ENCODE measurements at regions not wholly inside any gene's neighbourhood (a gene's known extent, or its start where the extent isn't known, plus 50 kb on each side); places are given as distances from the start of the nearest gene placed in this dataset.

DNA sequence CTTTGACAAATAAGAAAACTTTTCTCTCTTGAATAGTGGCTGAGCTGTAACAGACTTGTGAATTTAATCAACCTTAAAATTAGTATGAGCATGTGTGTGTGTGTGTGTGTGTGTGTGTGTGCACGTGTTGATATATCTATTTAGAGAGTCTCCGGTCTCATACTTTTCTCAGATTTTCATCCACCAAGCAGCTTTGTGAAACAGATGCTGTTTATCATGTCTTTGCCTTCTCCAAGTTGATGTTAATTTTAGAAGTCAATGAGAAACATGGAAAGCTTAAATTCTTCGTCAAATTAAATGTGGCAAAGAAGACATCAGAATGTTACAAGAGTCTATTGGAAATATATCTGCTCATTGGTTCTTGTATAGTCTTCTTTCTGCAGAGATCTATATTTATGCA, 839.2 kb upstream of the CELF2 start:
- ATAC-seq (no peak), DNase-seq (ENCODE audit: low spot score) (no peak)

DNA sequence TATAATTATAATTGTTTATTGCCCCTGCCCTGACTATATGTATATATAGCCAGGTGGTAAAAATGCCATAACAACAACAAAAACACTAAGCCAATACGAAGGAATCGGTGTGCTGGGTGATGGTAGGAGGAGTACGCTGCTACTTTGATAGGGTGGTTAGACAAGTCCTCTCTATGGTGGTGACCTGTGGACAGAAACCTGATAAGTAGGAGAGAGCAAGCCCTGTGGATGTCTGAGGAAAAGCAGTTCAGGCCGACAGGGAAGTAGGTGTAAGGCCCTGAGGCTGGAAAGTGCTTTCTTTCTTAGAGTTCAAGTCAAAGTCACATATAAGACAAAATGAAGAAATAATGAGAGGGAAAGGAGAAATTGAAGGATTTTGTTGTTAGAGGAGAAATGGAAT, 823.8 kb upstream of the CELF2 start:
- no peak for ATAC-seq
- no peak for DNase-seq (ENCODE audit: low spot score)

DNA sequence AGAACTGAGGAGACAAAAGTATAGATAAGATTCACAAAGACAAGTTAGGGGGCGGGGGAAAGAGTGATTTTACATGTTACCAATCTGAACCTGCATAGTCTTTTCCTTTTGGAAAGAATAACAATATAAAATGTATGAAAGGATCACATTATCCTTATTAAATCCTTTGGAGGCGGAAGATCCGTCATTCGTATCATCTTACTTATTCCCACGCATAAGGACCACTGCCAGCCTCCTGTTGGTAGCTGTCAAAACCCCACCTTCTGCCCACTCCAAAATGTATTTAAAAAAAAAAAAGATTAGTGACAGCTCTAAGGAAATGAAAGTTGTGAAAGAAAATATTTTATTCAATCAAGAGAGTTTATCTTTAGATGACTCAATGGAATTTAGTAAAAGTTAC, 821.0 kb upstream of the CELF2 start:
- DNase-seq (ENCODE audit: low spot score), result no peak
- no peak for ATAC-seq

DNA sequence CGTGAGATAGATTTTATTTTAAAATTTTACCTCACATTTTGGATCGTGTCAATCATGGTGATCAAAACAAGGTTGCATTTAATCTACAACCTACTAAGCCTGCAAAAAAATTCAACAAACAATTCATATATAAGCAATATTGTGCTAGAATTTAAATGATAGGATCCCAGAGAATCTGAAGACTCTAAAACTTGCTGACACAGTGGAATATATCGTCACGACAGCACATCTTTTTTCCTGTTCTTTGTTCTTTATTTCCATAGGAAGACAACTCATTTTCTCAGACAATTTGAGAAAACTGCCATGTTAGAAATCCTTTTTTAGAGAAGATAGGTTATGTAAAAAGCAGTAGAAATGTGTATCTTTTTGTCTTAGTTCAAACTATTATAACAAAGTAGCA, 820.2 kb upstream of the CELF2 start:
- no peak for ATAC-seq

DNA sequence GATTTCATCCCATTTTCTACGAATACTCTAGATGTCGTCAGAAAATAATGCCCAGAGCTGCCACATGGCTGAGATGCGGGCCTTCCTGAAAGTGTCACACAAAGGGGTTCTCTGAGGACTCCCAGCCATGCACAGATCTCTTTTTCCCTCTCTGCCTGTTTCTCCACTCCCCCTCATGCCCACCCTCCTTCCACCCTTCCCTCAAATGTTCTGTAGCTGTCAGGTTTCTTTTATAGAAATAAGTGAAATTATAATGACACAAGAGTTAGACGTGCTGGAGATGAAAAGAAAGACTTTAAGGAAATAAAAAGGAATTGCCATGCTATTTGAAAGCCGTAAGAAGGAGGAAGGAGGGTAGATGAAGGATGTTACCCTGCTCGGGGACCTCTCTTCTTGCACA, 819.3 kb upstream of the CELF2 start:
- no peak for DNase-seq (ENCODE audit: low spot score)
- ATAC-seq, result no peak

More for the DNA sequence above, 820.2 kb upstream of the CELF2 start:
- DNase-seq (ENCODE audit: low spot score), result no peak

DNA sequence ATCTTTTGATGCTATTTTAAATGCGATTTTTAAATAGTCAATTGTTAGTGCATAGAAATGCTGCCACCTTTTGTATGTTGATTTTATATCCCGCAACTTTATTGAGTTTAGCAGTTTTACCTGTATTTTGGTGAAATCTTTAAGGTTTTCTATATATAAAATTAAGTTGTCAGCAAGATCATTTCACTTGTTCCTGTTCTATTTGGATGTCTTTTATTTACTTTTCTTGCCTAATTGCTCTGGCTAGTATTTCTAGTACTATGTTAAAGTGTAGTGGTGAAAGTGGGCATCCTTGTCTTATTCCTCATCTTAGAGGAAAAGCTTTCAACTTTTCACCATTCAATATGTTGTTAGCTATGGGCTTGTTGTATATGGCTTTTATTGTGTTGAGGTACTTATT, 813.3 kb upstream of the CELF2 start:
- ATAC-seq, result no peak
- no peak for DNase-seq (ENCODE audit: low spot score)

DNA sequence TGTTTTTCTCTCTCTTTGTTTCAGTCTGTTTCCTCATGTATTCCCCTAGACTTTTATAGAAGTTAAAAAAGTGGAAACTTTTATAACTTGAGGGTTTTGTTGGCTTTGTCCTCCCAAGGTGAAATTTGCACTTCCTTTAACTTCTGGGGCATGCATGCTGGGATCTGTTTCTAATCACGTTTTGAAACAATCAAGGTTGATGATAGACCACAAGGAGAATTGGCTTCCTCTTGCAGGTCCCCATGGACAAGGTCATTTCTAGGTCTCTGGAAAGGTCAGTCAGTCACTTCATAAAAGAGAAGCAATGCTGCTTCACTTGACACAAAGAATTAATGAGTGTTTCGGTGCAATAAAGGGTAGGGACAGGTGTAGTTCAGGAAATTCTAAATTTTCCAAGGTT, 811.8 kb upstream of the CELF2 start:
- DNase-seq (ENCODE audit: low spot score) (no peak), ATAC-seq (no peak)

DNA sequence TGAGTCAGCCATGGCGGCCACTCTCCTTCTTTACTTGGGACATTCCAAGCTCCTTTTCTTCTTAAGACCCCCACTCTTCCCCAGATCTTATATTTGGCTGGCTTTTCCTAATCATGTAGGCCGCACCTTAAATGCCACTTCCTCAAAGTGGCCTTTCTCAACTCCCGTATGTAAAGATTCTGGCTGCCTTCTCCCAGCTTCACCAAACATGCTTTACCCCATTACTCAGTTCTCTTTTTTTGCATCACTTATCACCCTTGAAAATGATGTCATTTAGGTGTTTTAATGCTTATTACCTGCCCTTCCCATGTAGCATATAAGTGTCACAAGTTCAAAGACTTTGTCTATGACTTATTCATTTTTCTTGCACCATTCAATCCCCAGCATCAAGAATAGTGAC, 810.1 kb upstream of the CELF2 start:
- DNase-seq (ENCODE audit: low spot score) (no peak), ATAC-seq (no peak)

DNA sequence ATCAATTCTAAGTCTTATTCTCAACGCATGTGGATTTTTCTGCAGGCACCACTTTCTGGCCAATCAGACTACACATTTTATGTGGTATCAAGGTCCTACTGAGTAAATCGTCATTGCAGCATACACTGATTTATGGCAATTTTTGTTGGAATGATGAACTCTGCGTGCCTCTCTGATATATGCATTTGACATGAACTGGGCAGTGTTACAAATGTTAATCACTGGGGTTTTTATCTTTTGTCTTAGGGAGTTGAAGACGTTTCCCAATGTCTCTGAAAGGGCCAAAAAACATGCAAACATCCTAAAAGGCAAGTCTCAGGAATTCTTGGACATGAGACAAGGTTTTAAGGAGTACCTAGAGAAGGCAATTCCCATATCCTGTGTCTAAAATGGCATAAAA, 809.5 kb upstream of the CELF2 start:
- no peak for DNase-seq (ENCODE audit: low spot score)
- ATAC-seq, result no peak

DNA sequence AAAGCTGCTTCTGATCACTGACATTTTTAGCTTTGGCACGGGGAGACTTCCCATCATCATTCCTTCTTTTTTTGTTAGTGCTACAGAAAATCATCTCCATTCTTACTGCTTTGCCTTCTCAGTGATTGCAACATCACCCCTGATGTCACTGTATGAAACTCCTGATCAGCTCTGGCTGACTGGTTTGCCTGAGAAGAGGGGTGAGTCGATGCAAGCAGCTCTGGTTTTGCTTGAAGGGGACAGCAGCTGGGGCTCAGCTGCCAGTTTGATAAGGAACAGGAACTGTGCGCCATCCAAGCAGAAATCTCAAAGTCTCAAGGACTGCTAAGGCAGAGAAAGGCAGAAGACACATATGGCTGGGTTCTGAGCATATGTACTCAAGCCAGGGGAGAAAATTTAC, 808.5 kb upstream of the CELF2 start:
- ATAC-seq, result no peak
- no peak for DNase-seq (ENCODE audit: low spot score)

DNA sequence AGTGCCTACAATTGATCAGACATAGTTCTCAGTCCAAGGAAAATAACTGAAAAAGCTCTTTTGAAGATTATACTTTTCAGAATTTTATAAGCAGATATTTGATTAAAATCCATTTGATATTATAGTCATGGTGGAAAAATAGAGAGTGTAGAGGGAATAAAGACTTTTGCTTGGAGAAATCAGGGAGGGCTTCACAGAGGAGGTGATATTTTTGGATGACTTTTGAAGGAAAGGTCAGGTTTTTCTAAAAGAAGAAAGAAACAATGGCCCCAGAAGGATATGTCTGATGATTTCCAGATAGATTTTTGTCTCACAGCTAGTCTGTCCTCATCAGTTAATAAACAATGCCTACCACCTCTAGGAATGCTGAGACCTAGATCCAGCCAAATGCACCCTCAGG, 806.3 kb upstream of the CELF2 start:
- no peak for DNase-seq (ENCODE audit: low spot score)
- ATAC-seq, result no peak

DNA sequence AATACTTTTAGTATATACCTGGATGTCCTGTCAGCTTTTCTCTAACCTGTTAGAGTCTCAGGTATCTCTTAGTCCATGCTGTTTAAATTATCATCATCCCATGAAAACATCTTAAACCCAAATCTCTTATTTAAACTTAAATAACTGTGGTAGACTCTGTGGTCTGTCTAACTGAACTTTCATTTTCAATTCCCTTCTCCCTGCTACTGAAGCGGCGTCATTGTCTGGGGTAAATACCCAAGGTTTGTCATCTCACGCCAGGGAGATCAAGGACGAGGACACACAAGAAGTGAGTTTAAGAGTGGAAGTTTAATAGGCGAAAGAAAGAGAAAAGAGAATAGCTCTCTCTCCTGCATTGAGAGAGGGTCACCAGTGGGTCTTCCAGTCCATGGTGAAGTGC, 804.4 kb upstream of the CELF2 start:
- ATAC-seq (no peak), DNase-seq (ENCODE audit: low spot score) (no peak)

DNA sequence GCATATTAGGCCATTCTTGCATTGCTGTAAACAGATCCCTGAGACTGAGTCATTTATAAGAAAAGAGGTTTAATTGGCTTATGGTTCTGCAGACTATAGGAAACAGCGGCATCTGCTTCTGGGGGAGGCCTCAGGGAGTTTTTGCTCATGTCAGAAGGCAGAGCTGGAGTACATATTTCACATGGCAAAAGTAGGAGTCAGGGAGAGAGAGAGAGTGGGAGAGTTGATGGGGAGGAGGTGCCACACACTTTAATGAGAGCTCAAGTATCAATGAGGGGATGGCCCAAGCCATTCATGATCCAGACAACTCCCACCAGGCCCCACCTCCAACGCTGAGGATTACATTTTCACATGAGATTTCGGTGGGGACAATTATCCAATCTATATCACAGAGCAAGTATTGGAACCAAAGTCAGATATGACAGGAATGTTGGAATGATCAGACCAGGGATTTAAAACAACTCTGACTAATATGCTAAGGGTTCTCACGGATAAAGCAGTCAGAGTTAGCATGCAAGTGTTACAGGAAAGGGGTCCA, 795.3 kb upstream of the CELF2 start:
- ATAC-seq (no peak), DNase-seq (ENCODE audit: low spot score) (no peak)

DNA sequence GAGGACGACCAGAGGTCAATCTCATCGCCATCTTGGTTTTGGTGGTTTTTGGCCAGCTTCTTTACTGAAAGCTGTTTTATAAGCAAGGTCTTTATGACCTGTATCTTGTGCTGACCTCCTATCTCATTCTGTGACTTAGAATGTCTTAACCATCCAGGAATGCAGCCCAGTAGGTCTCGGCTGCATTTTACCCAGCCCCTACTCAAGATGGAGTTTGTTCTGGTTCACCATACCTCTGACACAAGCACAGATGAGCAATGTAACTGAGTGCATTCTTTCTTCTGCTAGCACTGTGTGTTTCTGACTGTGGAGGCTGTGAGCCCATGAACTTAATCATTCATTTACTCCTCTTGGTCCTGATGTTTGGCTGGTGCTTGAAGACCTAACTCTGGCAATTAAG, 794.5 kb upstream of the CELF2 start:
- DNase-seq (ENCODE audit: low spot score), result no peak
- ATAC-seq, result no peak

DNA sequence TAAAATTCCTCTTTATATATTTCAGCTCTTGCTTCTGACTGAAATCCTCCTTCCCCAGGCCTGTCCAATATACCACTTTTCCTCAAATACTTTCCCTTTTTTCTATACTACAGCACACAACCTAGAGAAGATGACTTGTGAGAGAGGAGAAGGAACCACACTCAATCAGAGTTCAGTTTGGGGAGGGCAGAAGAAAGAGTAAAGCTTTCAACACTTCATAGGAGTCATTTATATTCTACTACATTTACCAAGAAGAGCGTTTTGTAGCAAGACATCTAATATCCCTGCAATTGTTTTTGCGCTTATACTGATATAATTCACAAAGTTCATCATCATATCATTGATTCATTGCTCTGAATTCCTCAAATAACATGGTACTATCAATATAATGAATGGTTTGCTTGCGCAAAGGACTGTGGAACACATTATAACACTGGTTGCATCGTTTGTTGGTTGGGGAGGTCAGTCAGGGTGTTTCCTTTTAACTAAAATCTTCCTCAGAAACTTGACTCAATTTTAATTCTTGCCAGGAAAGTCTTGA, 792.5 kb upstream of the CELF2 start:
- no peak for DNase-seq (ENCODE audit: low spot score)
- no peak for ATAC-seq

DNA sequence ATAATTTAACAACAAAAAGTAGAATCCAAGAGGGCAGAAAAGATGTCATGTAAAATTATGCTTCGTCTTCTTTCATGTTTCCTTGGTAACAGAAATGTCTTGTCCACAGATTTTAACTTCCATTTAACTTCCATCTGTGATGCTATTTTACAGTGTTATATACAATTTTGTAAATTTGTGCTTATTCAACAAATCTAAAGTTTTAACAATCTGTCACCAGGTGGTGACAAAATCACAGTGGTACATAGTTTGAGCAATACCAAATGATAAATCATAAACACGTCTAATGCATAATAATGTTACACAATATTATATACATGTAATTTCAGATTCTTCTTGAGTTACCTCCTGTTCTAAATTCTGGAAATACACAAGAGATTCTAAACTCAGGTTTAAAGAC, 784.4 kb upstream of the CELF2 start:
- no peak for DNase-seq (ENCODE audit: low spot score)
- no peak for ATAC-seq

DNA sequence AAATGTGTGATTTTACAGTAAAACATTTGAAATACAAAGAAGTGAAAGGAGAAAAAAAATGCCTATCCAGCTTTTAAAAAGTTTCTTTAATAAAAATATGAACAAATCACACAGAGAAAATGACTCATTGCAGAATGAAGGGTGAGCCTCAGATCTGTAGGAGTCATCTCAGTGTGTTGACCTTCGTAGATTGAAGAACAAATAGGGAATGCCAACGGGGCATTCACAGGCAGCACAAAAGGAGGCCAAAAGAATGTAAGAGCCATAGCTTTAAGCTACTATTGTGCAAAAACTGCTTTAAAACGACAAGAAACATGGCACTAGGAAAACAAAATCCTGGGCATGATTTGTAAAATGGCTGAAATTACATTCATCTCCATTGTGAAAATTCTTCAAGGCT, 782.7 kb upstream of the CELF2 start:
- ATAC-seq (no peak), DNase-seq (ENCODE audit: low spot score) (no peak)

DNA sequence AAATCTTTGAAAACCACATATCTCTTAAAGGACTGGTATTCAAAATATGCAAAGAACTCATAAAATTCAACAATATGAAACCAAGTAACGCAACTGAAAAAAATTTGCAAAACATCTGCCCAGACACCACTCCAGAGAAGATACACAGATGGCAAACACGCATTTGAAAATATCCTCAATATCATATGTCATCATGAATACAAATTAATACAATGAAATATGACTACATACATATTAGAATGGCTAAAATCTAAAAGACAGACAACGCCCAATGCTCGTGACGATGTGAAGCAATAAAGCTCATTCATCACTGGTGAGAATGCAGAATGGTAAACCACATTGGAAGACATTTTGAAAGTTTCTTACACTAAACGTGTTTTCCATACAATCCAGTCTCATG, 770.1 kb upstream of the CELF2 start:
- no peak for ATAC-seq
- no peak for DNase-seq (ENCODE audit: low spot score)

DNA sequence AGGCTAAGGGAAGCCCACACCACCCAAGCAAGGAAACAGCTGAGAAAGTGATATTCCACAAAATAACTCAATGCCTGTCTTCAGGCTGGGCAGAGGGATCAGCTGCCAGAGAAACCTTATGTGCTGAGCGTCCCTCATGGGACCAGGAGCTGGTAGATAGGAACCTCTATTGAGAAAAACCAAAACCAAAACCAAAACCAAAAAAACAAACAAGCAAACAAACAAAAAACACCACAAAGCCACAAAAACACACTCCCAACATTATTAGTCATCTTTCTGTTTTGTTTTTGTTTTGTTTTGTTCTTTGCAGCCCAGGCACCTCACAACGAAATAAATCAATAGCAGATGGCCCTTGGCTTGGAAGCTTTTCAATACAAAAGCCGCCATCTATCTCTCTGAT, 760.8 kb upstream of the CELF2 start:
- DNase-seq (ENCODE audit: low spot score) (no peak), ATAC-seq (no peak)

DNA sequence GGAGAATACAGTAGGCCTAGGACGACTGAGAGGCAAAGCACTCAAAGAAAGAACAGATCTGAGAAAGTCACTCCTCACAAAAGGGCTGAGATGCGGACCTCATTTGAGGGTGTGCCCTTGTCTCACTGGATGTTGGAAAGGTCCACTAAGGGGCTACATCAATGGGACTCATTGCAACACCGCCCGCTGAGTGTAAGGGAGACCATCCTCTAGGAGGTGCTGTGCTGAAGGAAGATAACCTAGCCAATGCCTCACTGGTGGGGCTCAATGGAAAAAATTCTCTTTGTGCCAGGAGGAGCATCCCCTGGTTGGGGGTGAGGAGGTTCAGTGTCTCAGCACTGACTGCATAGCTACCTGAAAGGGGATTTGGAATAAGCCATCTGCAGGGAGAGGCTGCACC, 758.7 kb upstream of the CELF2 start:
- DNase-seq (ENCODE audit: low spot score) (no peak), ATAC-seq (no peak)

DNA sequence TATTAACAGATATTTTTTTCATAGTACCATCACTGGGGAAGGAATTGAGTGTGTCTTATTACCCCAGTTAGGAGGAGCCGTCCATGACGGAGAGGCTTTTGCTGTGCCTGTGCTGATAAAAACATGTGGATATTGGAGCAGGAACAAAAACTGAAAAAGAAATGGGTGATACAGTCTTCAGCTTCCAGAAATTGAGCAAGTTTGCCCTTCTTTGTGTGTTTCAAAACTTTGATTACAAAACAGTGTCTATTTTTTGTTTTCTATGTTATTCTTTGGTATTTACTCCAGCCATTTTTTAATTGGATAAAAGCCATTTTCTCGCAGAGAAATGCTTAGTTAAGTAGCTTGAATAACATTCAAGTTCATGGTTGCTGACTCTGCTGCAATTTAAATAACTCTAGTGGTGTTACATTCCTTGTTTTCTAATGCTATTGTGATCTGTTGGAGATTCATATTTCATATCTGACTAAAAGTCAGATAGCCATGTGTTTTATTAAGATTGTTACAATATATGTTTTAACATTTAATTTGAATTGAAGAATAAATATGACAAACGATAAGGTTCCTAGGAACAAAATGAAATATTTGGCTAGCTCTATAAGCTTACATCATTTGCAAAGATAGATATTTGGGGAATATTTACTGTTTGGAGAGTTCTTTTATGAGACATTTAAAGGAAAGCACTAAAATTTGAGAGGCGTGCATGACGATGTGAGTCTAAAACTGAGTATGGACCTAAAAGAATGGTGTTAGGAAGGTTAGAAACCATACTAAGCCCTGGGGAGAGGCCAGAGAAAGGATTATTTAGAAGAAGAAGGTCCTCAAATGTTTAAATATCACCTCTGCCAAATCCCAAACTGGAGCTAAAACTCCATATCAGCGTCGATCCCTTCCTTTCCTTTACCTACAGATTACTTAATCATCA, 747.3 kb upstream of the CELF2 start:
- ATAC-seq (no peak), DNase-seq (ENCODE audit: low spot score) (no peak)

DNA sequence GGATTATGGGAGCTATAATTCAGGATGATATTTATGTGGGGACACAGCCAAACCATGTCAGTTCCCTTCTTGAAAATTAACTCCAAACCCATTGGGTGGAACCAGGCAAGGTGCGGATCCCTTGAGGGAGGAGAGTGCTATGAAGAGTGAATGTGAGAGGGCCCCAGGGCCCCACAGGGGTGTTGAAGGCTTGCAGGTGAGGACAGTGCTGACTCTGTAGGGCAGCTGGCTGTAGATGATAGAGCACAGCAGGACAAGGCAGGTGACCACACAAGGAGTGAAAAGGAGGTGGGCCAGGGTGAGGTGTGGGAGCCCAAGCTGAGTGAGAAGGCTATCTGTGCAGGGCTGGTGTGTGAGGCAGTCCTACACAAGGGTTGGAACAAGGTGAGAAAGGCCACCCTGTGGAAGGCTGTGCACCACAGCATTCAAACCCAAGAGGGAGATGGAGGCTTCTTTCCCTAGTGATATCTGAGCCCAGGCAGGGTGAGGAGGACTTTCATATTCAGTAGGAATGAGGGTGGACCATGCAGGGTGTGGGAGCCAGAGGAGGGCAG, 746.0 kb upstream of the CELF2 start:
- DNase-seq (ENCODE audit: low spot score), result no peak
- no peak for ATAC-seq

Data from left lobe of liver (tissue), 2 donors.